HepG2 (cell line): ENCODE measurements at regions not wholly inside any gene's neighbourhood (a gene's known extent, or its start where the extent isn't known, plus 50 kb on each side); places are given as distances from the start of the nearest gene placed in this dataset.

Source experiments
- CCAR2 ChIP-seq: fragments of 200-400 bp; formaldehyde crosslinking; optimal IDR thresholded peaks from 2 replicates; pipeline ENCODE3; 2018; ENCODE audit warnings: low read depth, mild to moderate bottlenecking, low read length, moderate library complexity
- EZH2 ChIP-seq: conservative IDR thresholded peaks from 2 replicates; pipeline ENCODE4 v1.6.1; 2012; ENCODE audit warnings: mild to moderate bottlenecking, low read depth, low read length, moderate library complexity
- GLI4 ChIP-seq: sonication (generic); formaldehyde crosslinking; IDR thresholded peaks from 2 replicates; pipeline ENCODE4 v1.5.1; 2020; ENCODE audit warnings: missing genetic modification reagents, mild to moderate bottlenecking, moderate library complexity, borderline replicate concordance
- IRF2 ChIP-seq: IDR thresholded peaks from 2 replicates; pipeline ENCODE4 v1.6.1; 2018; ENCODE audit warnings: missing genetic modification reagents, missing compliant biosample characterization
- MBD4 ChIP-seq: IDR thresholded peaks from 2 replicates; pipeline ENCODE4 v1.6.1; 2012; ENCODE audit warnings: low read length, inconsistent platforms, borderline replicate concordance
- MZF1 ChIP-seq: sonication (generic); formaldehyde crosslinking; IDR thresholded peaks from 2 replicates; pipeline ENCODE4 v1.8.1; 2023; ENCODE audit warnings: mild to moderate bottlenecking, missing genetic modification reagents, borderline replicate concordance
- POLR2A ChIP-seq, 2 experiments: IDR thresholded peaks; 2 replicates each; pipeline ENCODE4 v1.6.1; 2011; ENCODE audit warnings: low read depth in 2 of 2, low read length in 2 of 2, mild to moderate bottlenecking in 1 of 2, moderate library complexity in 1 of 2; ENCODE audit not compliant: insufficient read depth in 1 of 2
- POLR2AphosphoS5 ChIP-seq: IDR thresholded peaks from 2 replicates; pipeline ENCODE4 v1.6.1; 2012; ENCODE audit warnings: low read depth, low read length
- RFX5 ChIP-seq: IDR thresholded peaks from 2 replicates; pipeline ENCODE4 v1.6.1; 2011; ENCODE audit warnings: low read depth, low read length, improper control_type of control experiment
- RNF2 ChIP-seq: fragments of 450-650 bp; conservative IDR thresholded peaks from 2 replicates; pipeline ENCODE4 v1.6.1; 2016; ENCODE audit warnings: low read depth
- RXRA ChIP-seq: sonication (generic); formaldehyde crosslinking; IDR thresholded peaks from 2 replicates; pipeline ENCODE4 v1.5.1; 2020; ENCODE audit warnings: missing genetic modification reagents
- ZBTB38 ChIP-seq: sonication (generic); formaldehyde crosslinking; IDR thresholded peaks from 2 replicates; pipeline ENCODE4 v1.5.1; 2020; ENCODE audit warnings: mild to moderate bottlenecking, missing genetic modification reagents
- TF ChIP-seq, protein P1 (sequence below), 2 experiments: sonication (generic) in 1 of 2; formaldehyde crosslinking in 1 of 2; IDR thresholded peaks; 2 replicates each; pipeline versions ENCODE4 v1.5.1 to v1.6.1; 2011 to 2020; ENCODE audit warnings: borderline replicate concordance in 1 of 2, low read depth in 1 of 2, low read length in 1 of 2, mild to moderate bottlenecking in 1 of 2, missing genetic modification reagents in 1 of 2, moderate library complexity in 1 of 2
- TF ChIP-seq, protein P2 (sequence below): IDR thresholded peaks from 2 replicates; pipeline ENCODE4 v1.6.1; 2016; ENCODE audit warnings: low read depth, borderline replicate concordance

DNA sequence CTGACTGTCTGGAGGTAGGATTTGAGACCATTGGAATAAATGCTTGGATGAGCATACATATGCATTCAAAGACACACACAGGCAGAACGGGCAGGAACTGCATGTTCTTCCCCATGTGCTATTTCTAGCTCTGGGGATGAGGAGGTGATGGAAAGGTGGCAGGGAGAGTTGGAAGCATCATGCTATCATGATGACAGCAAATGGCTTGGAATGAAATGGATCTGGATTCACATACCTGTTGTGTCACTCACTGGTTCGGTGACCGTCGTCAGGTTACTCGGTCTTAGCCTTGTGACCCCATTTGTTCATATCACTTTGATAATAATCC is 627.9 kb upstream of the KIRREL3 start:
- TF ChIP-seq ZBTB38 (no peak), MBD4 (no peak), EZH2 (no peak), GLI4 (CRISPR knock-in tag) (no peak), IRF2 (CRISPR knock-in tag) (no peak), RFX5 (no peak), MZF1 (CRISPR knock-in tag) (no peak), RNF2 (no peak), POLR2A (IDR thresholded peaks at IDR 0.05; ENCODE audit: insufficient read depth in 1 of 2, low read depth in 2 of 2, low read length in 2 of 2) (no peak), RXRA (CRISPR knock-in tag) (no peak), POLR2AphosphoS5 (no peak), CCAR2 (no peak)
- TF ChIP-seq, protein P1, sequence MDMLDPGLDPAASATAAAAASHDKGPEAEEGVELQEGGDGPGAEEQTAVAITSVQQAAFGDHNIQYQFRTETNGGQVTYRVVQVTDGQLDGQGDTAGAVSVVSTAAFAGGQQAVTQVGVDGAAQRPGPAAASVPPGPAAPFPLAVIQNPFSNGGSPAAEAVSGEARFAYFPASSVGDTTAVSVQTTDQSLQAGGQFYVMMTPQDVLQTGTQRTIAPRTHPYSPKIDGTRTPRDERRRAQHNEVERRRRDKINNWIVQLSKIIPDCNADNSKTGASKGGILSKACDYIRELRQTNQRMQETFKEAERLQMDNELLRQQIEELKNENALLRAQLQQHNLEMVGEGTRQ (IDR thresholded peaks at IDR 0.05; ENCODE audit: low read depth, low read length): no peak
- TF ChIP-seq, protein P1 (CRISPR knock-in tag; IDR thresholded peaks at IDR 0.05; ENCODE audit: borderline replicate concordance): no peak
- TF ChIP-seq, protein P2, sequence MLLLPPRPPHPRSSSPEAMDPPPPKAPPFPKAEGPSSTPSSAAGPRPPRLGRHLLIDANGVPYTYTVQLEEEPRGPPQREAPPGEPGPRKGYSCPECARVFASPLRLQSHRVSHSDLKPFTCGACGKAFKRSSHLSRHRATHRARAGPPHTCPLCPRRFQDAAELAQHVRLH (CRISPR knock-in tag): no peak
